ENCODE measurements at regions not wholly inside any gene's neighbourhood (a gene's known extent, or its start where the extent isn't known, plus 50 kb on each side); places are given as distances from the start of the nearest gene placed in this dataset.

GRCh38 chr18:56210520-56210919 lies 427.9 kb downstream of the TXNL1 start:
- no peak for DNase-seq

DNA sequence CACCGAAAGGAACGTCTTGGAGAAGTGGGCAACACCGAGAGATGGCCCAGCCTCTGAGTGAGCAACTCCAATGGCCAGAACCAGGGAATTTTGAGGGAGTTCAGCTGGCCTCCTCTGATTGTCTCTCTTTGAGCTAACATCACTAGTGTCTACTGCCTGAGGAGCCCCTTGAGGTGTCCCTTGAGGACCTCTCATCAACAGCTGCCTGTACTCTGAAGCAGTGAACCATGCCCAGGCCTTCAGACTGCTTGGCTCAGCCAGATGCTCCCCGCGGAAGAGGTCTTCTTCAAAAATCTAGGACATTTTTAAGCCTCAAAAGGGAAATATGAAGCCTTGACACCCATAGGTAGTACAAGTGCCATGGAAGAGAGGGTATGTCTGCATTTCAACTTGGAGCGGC lies 430.4 kb downstream of the TXNL1 start:
- no peak for DNase-seq

DNA sequence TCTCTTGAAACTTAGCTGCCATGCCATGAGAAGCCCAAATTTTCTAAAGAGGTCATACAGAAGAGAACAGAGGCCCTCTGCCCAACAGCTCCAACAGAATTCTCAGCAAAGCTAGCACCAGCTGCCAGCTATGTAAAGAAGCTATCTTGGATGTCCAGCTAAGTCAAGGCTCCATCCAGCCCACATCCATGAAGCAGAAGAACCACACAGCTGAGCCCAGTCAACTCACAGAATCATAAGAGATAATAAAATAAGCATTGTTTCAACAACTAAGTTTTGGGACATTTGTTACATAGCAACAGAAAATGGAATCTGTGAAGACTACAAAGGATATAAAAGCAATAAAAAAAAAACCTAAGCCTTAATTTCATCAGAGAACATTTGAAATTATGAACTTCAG lies 434.3 kb downstream of the TXNL1 start:
- no peak for DNase-seq

DNA sequence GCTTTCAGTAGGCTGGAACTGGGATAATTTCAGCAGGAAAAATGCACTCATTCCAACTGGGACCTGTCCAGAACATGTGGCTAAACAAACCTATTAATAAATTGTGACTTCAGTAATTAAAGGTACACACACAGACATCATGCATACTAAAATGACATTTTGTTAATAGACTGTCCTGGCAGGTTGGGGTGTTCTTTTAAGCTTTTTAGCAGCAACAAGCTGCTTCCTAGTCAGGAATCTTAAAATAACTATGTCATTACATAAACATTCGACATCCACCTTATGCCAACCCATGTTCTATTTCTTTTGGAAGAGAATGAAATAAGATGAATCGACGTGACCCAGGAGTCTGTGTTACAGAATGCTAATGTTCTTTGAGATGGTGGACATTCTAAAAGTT lies 435.7 kb downstream of the TXNL1 start:
- DNase-seq = no peak

GRCh38 chr18:56200381-56200911 lies 437.9 kb downstream of the TXNL1 start:
- no peak for DNase-seq

DNA sequence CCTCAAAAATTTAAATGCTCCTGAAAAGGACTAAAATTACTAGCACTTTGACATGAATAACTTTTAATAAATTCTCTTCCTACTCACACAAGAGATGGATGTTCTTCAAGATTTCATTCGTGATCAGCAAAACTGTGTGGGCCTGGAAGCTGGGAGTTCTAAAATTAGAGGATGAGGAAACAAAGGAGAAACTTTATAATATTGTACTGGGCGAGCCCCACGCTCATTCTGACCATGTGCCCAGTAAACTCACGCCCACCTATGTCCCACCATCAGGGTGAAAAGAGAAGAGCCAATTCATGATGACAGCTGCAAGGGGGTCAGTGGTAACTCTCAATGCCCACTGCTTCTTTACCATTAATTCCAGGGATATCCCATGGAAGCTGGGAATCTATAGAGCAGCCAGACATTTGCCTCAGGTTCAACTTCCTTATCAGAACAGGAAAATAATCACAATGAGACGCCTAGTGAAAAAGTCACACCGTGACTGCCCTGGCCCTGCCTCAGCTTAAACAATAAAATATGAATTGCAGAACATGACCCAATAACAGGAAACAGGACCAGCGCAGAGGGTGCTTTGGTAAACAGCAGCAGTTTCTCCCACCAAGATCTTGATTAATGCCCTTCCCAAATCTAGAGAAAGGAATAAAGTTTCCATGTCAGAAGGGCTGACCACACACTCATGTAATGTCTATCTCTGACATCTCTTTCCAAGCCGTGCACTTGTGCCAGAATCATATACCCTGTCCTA lies 438.6 kb downstream of the TXNL1 start:
- DNase-seq = no peak

DNA sequence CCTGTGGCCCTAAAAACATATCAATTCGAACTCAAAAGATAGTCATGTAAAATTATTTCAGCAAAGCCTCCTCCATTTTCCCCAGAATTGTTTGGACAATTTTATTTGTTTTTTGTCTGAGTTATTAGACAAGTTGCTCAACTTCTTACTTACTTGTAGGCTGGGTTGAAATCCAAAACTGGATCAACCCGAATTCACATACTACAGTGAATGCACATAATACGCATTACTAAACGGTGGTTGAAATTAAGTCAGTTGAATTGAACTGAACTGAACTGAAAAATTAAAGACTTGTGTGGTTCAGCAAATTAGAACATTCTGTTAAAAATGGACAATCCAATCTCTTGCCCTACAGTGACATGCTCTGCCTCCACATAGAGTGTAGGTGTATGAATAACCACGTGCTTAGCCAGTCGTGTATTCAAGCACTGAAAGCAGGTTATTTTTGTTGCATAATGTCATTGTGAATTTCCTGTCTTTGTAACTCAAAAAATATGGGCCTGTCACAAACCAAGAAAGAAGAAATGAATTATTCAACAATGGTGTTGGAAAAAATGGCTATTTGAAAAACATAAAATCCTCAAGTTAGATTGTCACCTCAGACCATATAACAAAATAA lies 441.0 kb downstream of the TXNL1 start:
- DNase-seq = no peak

DNA sequence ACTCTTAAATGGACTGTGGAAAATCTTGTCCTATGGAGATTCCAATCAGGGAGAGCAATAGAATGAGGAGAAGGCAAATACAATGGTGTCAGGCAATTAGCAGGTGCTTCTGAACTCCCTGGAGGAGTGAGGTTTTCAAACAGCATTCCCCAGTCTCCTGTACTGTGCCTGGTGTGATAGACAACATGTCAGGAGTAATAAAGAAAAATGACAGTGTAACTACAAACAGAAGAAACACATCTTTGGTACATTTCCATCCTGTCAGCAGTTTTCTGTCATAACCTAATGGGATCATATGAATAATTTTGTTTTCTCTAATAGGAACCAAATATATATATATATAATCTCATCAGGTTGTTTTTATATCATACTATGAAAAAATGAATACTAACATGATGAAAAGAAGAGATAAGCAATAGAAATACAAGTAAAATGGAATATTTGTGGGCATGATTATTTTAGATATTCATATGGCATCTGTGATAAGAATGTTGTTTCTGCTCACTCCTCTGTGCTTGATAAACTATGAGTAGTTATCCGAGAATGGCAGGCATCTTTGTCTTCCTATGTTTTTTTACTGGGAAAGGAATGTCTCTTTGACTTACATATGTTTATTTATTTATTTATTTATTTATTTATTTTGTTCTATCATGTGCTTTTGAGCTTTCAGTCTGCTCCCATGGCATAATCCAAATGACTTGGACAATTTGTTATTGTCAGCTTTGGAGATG lies 441.7 kb downstream of the TXNL1 start:
- no peak for DNase-seq

DNA sequence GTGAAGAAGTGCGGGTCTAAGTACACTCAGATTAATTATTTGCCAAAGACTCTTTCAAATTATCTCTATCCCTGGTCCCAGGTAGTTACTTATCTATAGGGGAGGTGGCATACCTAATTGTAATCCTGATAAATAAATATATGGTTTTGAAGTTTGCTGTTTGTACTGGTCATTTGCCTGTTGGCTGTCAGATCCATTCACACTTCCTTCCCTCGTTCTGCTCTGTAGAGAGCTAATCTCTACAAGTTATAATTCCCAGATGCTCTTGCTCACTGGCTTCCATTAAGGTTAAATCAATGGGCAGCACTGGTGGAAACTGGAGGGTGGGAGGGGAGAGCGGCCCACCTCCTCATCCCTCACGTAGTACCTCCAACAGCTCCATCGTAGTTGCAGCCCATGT lies 447.1 kb downstream of the TXNL1 start:
- DNase-seq = no peak

- no peak for DNase-seq
Measured at GRCh38 chr18:56189615-56190014, 448.8 kb downstream of the TXNL1 start.

DNA sequence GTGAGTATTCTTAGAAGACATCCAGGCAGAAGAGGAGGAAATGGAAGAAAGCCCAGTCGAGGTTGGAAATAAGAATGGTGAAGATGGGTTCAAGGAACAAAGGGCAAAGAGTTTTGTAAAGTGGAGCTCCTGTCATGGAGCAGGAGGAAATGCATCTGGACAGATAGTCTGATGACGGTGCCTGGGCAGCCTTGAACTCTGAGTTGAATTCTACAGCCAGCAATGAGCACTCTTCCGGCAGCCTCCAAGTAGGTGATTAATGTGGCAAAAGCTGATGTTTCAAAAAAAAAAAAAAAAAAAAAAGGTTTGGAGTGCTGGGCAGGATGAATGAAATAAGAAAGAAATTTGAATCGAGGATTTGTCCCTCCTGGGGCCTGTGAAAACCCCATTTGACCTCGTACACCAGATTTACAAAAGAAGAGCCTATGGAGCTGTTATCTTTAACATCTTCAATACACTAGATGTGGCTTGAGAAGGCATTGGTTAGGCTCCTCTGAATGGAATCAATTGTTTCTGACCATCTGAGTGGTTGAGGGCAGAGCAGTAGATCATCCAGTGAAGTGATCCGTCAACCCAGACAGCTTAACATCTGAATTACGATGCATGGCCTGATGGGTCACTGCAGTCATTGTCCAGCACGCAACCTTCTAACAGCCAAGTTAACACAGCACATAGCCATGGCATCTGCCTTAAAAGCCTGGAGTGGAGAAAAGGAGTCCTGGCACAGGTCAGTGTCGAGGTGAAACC lies 449.7 kb downstream of the TXNL1 start:
- DNase-seq = no peak

DNA sequence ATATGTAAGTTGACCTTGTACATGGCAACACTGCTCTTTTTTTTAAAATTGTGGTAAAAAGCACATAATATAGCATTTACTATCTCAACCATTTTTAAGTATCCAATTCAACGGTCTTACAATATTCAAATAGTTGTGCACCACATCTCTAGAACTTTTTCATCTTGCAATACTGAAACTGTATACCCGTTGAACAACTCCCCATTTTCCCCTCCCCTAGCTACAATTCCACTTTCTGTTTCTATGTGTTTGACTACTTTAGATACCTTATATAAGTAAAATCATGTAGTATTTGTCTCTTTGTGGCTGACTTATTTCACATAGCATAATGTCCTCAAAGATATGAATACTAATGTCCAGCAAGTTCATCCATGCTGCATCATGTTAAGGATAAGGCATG lies 452.1 kb downstream of the TXNL1 start:
- DNase-seq = no peak

DNA sequence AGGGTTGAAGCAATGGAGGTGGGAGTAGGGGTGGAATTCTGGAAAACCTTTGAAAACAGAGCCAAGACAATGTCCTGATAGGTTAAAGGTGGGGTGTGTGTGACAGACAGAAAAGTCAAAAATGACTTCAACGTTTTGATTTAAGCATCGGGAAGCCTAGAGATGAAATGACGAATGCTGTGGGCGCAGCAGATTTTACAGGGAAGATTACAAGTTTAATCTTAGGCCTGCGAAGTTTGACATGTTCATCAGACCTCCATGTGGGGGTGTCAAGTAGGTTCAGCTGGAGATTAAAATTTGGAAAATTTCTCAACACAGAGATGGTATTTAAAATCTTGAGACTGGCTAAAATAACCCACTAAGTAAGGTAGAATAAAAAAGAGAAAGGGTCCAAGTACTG lies 453.3 kb downstream of the TXNL1 start:
- no peak for DNase-seq

DNA sequence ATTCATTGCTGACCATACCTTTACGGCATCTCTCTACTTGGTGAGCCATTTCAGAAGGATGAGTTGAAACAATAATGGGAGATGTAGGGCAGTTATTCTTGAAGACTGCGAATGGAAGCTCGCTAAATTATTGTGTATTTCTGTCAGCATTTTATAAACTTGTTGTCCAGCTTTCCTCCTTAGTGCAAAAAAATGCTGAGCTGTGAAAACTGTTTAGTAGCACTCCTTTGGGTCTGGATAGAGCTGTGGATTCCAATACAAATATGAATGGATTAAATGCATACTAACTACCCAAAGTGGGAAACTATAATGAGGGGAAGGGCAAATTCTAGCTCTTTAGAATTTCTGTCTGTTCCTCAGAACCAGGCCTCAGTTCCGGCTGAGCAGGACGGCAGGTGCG lies 461.6 kb downstream of the TXNL1 start:
- DNase-seq = no peak

- DNase-seq = no peak
Measured at GRCh38 chr18:56175330-56176001, 462.9 kb downstream of the TXNL1 start.

DNA sequence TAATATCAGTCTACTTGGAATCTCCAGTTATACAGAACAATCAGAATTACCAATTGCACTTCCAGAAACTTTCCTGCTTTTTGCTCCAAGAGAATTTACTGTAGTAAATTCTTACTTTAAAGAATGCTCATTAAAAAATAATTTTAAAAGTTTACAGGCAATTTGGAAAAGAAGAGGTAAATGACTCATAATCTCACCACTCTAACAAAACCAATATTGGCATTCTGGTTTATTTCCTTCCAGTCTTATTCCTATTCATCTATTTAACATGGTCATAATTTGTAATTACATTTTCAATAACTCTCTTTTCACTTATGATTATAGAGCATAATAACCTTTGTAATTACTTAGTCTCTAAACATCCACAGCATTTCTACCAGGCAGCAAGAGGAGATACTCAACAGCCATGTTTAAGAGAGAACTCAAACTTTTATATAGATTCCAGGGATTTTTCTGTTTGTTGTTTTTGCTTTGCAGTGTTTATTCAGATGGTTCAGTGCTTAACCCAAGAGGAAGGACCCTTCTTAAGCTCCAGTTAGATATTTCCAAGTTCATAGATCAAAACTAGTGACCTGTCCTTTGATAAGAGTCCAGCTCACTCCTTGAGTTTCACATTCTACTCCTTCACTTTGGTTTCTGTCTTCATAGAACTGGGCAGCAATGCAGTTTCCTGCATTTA lies 464.7 kb downstream of the TXNL1 start:
- no peak for DNase-seq

DNA sequence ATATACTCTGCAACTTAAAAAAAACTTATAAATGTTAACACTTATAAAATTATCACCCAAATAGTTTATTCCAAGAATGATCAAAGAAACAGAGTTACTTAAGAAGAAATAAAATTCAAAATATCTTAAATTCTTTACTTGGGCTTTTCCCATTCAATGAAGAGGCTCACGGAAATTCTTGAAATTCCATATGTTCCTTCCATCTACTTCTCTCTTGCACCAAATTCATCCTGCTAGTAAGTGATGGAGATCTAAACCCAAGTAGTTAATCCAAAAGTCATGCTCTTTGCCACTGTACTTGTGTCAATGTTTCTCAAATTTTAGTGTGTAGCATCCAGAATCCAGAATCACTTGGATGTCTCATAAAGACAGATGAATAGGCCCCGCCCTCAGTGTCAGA lies 465.9 kb downstream of the TXNL1 start:
- DNase-seq = no peak

DNA sequence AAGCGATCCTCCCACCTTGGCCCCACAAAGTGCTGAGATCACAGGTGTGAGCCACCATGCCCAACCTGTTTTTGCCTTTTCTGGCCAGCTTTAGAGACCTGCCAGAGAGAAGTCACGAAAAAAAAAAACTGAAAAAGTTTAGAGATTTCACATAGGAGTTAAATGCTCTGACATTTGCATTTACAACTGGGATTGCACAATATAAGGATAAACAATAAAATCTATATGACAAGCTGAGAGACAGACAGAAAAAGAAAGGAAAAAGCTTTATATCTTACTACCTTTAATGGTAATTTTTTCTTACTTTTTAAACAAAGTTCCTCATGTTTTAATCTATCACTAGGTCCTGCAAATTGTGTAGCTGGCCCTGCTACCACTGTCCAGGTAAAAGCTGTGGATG lies 466.5 kb downstream of the TXNL1 start:
- DNase-seq = no peak

- no peak for DNase-seq
Measured at GRCh38 chr18:56168049-56168781, 470.2 kb downstream of the TXNL1 start.

DNA sequence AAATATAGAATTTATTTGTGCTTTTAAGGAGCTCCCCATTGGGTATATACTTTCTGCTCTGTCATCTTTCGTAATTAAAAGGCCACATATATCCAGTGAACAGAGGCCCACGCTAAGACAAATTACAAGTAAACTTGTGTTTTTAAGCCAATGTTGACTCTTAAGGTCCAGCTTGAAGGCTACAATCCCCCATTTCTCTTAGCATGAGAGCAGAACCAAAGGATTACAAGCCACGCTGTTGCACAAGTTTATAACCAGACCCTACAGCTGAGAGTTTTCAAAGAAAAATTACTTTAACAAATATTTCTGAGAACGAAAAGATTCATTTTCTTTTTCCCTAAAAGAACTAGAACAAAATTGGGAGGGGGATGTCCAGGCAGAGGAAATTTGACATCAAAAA lies 471.0 kb downstream of the TXNL1 start:
- no peak for DNase-seq

DNA sequence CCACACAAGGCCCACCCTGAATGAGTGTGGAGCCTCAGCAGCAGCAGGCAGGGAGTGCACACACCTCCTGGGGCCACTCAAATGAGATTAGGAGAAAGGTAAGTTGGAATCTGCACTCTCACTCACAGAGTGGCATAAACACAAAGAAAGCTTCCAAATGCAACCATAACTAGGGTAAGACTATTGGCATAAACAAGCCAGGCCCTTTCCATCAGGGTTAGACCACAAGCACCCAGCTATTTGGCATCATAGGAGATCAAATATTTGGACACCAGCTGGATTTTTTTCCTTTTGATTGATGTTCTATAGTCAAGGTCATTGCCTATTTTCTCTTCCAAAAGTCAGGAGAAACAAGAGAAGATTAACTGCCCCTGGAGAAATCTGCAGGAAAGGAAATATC lies 471.5 kb downstream of the TXNL1 start:
- no peak for DNase-seq
